HepG2 (cell line): ENCODE measurements at regions not wholly inside any gene's neighbourhood (a gene's known extent, or its start where the extent isn't known, plus 50 kb on each side); places are given as distances from the start of the nearest gene placed in this dataset.

Source experiments
- ATAC-seq: fragments of 200-7000 bp; cut with Tn5 transposase; 3 replicates; pipeline ENCODE4 v1.9.1; 2020; ENCODE audit warnings: mild to moderate bottlenecking, moderate library complexity
- BruUV-seq: library from RNA; stranded (reverse); fragments of 400-500 nt; replicated peaks from 2 replicates; lab custom pipeline; 2021; lab: Mats Ljungman, UMichigan
- CTCF ChIA-PET: fragments of 300-600 bp; formaldehyde crosslinking; extraction: SDS; loops from one replicate; lab custom pipeline; 2021; ENCODE audit warnings: low total read pairs, inconsistent platforms, low intra/inter-chr PET ratio; lab: Yijun Ruan, JAX
- POLR2A ChIA-PET: fragments of 350-600 bp; sonication (Branson Sonifier 250); formaldehyde crosslinking; loops from one replicate; lab custom pipeline; 2020; ENCODE audit warnings: antibody characterized with exemption, inconsistent platforms; lab: Yijun Ruan, JAX
- DNase-seq: peaks from one replicate; pipeline ENCODE4 v3.0.0-alpha.2; 2015; ENCODE audit warnings: low spot score
- FAIRE-seq: peaks from 3 replicates; lab custom pipeline; 2011; peaks lifted over from hg19 to GRCh38; lab: Jason Lieb, UNC
- H2AFZ ChIP-seq: one replicate; pipeline ENCODE4 v1.6.1; 2011; ENCODE audit warnings: low read length, inconsistent platforms
- H3K27ac ChIP-seq: fragments of 300-600 bp; 3 replicates; pipeline ENCODE4 v1.8.0; 2011; ENCODE audit warnings: mixed run types, mild to moderate bottlenecking, mixed read lengths, low read length, inconsistent platforms; ENCODE audit not compliant: insufficient read depth; ENCODE audit errors: extremely low read length
- H3K27me3 ChIP-seq, 2 experiments: fragments of 200-600 bp in 1 of 2; 2 replicates in 1 of 2; 3 replicates in 1 of 2; pipeline versions ENCODE4 v1.6.0 to v1.8.0; 2011; ENCODE audit warnings: low read length in 2 of 2, mild to moderate bottlenecking in 2 of 2, moderate library complexity in 2 of 2, inconsistent platforms in 1 of 2; ENCODE audit not compliant: insufficient read depth in 2 of 2, control insufficient read depth in 1 of 2
- H3K36me3 ChIP-seq, 2 experiments: fragments of 200-600 bp in 1 of 2; replicated peaks in 1 of 2; 2 replicates in 1 of 2; 3 replicates in 1 of 2; pipeline versions ENCODE4 v1.5.1 to v1.8.0; 2011; ENCODE audit warnings: low read length in 2 of 2, inconsistent platforms in 1 of 2; ENCODE audit not compliant: insufficient read depth in 2 of 2, control insufficient read depth in 1 of 2
- H3K4me1 ChIP-seq: 2 replicates; pipeline ENCODE4 v1.5.1; 2012; ENCODE audit warnings: low read length, inconsistent platforms; ENCODE audit not compliant: insufficient read depth
- H3K4me2 ChIP-seq: 2 replicates; pipeline ENCODE4 v1.6.0; 2011; ENCODE audit warnings: low read depth, low read length, inconsistent platforms
- H3K4me3 ChIP-seq, 3 experiments: fragments of 200-600 bp in 1 of 3; sonication (generic), shearing (Covaris generic) in 1 of 3; replicated peaks in 1 of 3; 2 replicates each; pipeline ENCODE4 v1.5.1; 2011 to 2016; ENCODE audit warnings: low read length in 3 of 3, inconsistent platforms in 2 of 3, low read depth in 2 of 3, mild to moderate bottlenecking in 2 of 3, control low read depth in 1 of 3, mixed read lengths in 1 of 3; ENCODE audit not compliant: insufficient read depth in 1 of 3
- H3K79me2 ChIP-seq: one replicate; pipeline ENCODE4 v1.6.1; 2011; ENCODE audit warnings: low read length, inconsistent platforms; ENCODE audit not compliant: insufficient read depth
- H3K9ac ChIP-seq: 2 replicates; pipeline ENCODE4 v1.6.0; 2011; ENCODE audit warnings: mild to moderate bottlenecking, low read depth, low read length, inconsistent platforms; ENCODE audit not compliant: insufficient read depth
- H3K9me3 ChIP-seq: 2 replicates; pipeline ENCODE4 v1.5.1; 2012; ENCODE audit warnings: mild to moderate bottlenecking, low read length
- H4K20me1 ChIP-seq: 2 replicates; pipeline ENCODE4 v1.6.0; 2011; ENCODE audit warnings: inconsistent platforms, mild to moderate bottlenecking, low read length, moderate library complexity; ENCODE audit not compliant: insufficient read depth
- ATF3 ChIP-seq: sonication (generic); formaldehyde crosslinking; IDR thresholded peaks from 2 replicates; pipeline ENCODE4 v1.4.0; 2020; ENCODE audit warnings: missing genetic modification reagents
- EED ChIP-seq: sonication (generic); formaldehyde crosslinking; IDR thresholded peaks from 2 replicates; pipeline ENCODE4 v1.5.0; 2020; ENCODE audit warnings: mild to moderate bottlenecking, missing genetic modification reagents
- FOXC1 ChIP-seq: sonication (generic); formaldehyde crosslinking; IDR thresholded peaks from 2 replicates; pipeline ENCODE4 v1.8.0; 2022; ENCODE audit warnings: mild to moderate bottlenecking, missing genetic modification reagents, borderline replicate concordance
- KAT2B ChIP-seq: fragments of 150-350 bp; IDR thresholded peaks from 2 replicates; pipeline ENCODE4 v1.6.1; 2014; ENCODE audit warnings: low read depth, low read length, borderline replicate concordance
- MXD1 ChIP-seq: sonication (generic); formaldehyde crosslinking; IDR thresholded peaks from 2 replicates; pipeline ENCODE4 v1.4.0; 2020; ENCODE audit warnings: mild to moderate bottlenecking, missing genetic modification reagents
- SAP130 ChIP-seq: IDR thresholded peaks from 2 replicates; pipeline ENCODE4 v1.6.1; 2016; ENCODE audit warnings: low read depth
- SSRP1 ChIP-seq: IDR thresholded peaks from 2 replicates; pipeline ENCODE4 v1.6.1; 2016; ENCODE audit warnings: control low read depth
- YEATS2 ChIP-seq: sonication (generic); formaldehyde crosslinking; IDR thresholded peaks from 2 replicates; pipeline ENCODE4 v1.4.0; 2020; ENCODE audit warnings: missing genetic modification reagents, borderline replicate concordance
- ZFP37 ChIP-seq: sonication (generic); formaldehyde crosslinking; IDR thresholded peaks from 2 replicates; pipeline ENCODE4 v1.4.0; 2020; ENCODE audit warnings: missing genetic modification reagents, borderline replicate concordance
- ZFX ChIP-seq: sonication (generic); formaldehyde crosslinking; IDR thresholded peaks from 2 replicates; pipeline ENCODE4 v1.4.0; 2020; ENCODE audit warnings: mild to moderate bottlenecking, low read depth, missing genetic modification reagents, moderate library complexity
- ZNF234 ChIP-seq: sonication (generic); formaldehyde crosslinking; conservative IDR thresholded peaks from 2 replicates; pipeline ENCODE4 v1.5.1; 2020; ENCODE audit warnings: mild to moderate bottlenecking, missing genetic modification reagents
- ZNF558 ChIP-seq: sonication (generic); formaldehyde crosslinking; IDR thresholded peaks from 2 replicates; pipeline ENCODE4 v1.9.0; 2022; ENCODE audit warnings: mild to moderate bottlenecking, missing genetic modification reagents, borderline replicate concordance
- WGBS: methylation state at CpG from one replicate; pipeline ENCODE4 v1.1.6; 2017; ENCODE audit warnings: low lambda C conversion rate; 5-methylcytosine and 5-hydroxymethylcytosine counted together
- in situ Hi-C: cut with HindIII; loops from 2 replicates; pipeline ENCODE4 v1.10.0; 2017; ENCODE audit warnings: low pct_unique_long_range_greater_than_20kb; ENCODE audit not compliant: extremely low pct_ligation_motif_present
- intact Hi-C: fragments of 100-400 bp; cut with micrococcal nuclease; formaldehyde crosslinking; loops from one replicate; pipeline ENCODE4 v1.10.0; 2022; ENCODE audit not compliant: unreplicated experiment
- TF ChIP-seq, protein P1 (sequence below): sonication (generic); formaldehyde crosslinking; IDR thresholded peaks from 2 replicates; pipeline ENCODE4 v1.4.0; 2020; ENCODE audit warnings: missing genetic modification reagents
- TF ChIP-seq, protein P2 (sequence below), 2 experiments: fragments of 450-650 bp in 1 of 2; sonication (generic) in 1 of 2; formaldehyde crosslinking; IDR thresholded peaks; 2 replicates each; pipeline versions ENCODE4 v1.5.0 to v1.8.0; 2020 to 2022; ENCODE audit warnings: mild to moderate bottlenecking in 1 of 2, missing genetic modification reagents in 1 of 2
- TF ChIP-seq, protein P3 (sequence below): IDR thresholded peaks from 2 replicates; pipeline ENCODE4 v1.6.1; 2016; ENCODE audit warnings: missing compliant biosample characterization, missing genetic modification reagents, borderline replicate concordance

DNA sequence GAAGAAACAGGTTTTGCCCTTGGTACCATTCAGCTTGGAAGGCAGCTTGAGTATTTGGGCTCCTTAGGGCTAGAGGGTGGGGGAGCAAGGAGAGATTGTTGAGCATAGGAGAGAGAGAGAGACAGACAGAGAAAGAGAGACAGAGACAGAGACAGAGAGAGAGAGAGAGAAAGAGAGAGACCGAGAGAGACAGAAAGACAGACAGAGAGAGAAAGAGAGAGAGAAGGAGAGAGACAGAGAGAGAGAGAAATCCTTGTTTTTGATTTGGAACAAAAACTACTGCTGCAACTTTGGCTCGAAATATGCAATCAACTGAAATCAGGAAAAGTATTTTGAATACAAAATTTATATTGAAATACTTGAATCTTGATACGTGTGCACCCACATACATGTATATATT, 85.8 kb upstream of the ZNF536 start:
- intact Hi-C loops (no loop called here), in situ Hi-C loops (no loop called here)
- no peak overlapping the region for H3K27ac ChIP-seq
- BruUV-seq: no TSS peak
- no peak for TF ChIP-seq ZFP37
- under 1% methylated on average over 3 of the region's 3 CpGs for WGBS
- no peaks in the 10 kb centered on the region for H3K4me1 ChIP-seq
- no peak overlapping the region for H3K4me3 ChIP-seq
- H2AFZ ChIP-seq: no peak overlapping the region
- no peaks in the 10 kb centered on the region for H4K20me1 ChIP-seq
- DNase-seq: no peak
- H3K36me3 ChIP-seq: no peaks in the 10 kb centered on the region
- no peak overlapping the region for H3K4me2 ChIP-seq
- no peak for FAIRE-seq
- no peak overlapping the region for H3K9ac ChIP-seq
- ATAC-seq: no peak
- ChIA-PET CTCF (no interaction called here), POLR2A (no interaction called here)
- peaks cover 0 to 6% of the 10 kb centered on the region in 2 experiments; a peak in 2 of 5 replicates for H3K27me3 ChIP-seq
- H3K79me2 ChIP-seq: no peaks in the 10 kb centered on the region
- H3K9me3 ChIP-seq: no peaks in the 10 kb centered on the region

- Histone ChIP-seq H3K9ac (no peak overlapping the region), H3K27me3 (peaks cover 0 to 6% of the 10 kb centered on the region in 2 experiments; a peak in 3 of 5 replicates), H3K36me3 (no peaks in the 10 kb centered on the region), H3K4me1 (no peaks in the 10 kb centered on the region), H3K4me2 (no peak overlapping the region), H3K79me2 (no peaks in the 10 kb centered on the region), H3K4me3 (no peak overlapping the region), H4K20me1 (no peaks in the 10 kb centered on the region), H2AFZ (no peak overlapping the region), H3K9me3 (no peaks in the 10 kb centered on the region), H3K27ac (no peak overlapping the region)
- in situ Hi-C loops (no loop called here), intact Hi-C loops (no loop called here)
- no TSS peak for BruUV-seq
- DNase-seq (no peak), ATAC-seq (no peak), FAIRE-seq (no peak)
- POLR2A ChIA-PET: no interaction called here
- 29% methylated on average over 2 of the region's 2 CpGs for WGBS
- CTCF ChIA-PET: no interaction called here
- TF ChIP-seq ZFX (CRISPR knock-in tag) (no peak), SAP130 (CRISPR knock-in tag) (no peak), SSRP1 (CRISPR knock-in tag) (no peak), EED (CRISPR knock-in tag) (no peak), KAT2B (no peak), ZNF558 (CRISPR knock-in tag) (no peak), FOXC1 (CRISPR knock-in tag) (no peak), ZNF234 (CRISPR knock-in tag) (no peak), YEATS2 (CRISPR knock-in tag) (no peak), MXD1 (no peak), ATF3 (CRISPR knock-in tag) (no peak)
- TF ChIP-seq, protein P1, sequence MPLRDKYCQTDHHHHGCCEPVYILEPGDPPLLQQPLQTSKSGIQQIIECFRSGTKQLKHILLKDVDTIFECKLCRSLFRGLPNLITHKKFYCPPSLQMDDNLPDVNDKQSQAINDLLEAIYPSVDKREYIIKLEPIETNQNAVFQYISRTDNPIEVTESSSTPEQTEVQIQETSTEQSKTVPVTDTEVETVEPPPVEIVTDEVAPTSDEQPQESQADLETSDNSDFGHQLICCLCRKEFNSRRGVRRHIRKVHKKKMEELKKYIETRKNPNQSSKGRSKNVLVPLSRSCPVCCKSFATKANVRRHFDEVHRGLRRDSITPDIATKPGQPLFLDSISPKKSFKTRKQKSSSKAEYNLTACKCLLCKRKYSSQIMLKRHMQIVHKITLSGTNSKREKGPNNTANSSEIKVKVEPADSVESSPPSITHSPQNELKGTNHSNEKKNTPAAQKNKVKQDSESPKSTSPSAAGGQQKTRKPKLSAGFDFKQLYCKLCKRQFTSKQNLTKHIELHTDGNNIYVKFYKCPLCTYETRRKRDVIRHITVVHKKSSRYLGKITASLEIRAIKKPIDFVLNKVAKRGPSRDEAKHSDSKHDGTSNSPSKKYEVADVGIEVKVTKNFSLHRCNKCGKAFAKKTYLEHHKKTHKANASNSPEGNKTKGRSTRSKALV (CRISPR knock-in tag): no peak
- TF ChIP-seq, protein P2, sequence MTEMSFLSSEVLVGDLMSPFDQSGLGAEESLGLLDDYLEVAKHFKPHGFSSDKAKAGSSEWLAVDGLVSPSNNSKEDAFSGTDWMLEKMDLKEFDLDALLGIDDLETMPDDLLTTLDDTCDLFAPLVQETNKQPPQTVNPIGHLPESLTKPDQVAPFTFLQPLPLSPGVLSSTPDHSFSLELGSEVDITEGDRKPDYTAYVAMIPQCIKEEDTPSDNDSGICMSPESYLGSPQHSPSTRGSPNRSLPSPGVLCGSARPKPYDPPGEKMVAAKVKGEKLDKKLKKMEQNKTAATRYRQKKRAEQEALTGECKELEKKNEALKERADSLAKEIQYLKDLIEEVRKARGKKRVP (CRISPR knock-in tag; IDR thresholded peaks at IDR 0.05): no peak
- TF ChIP-seq, protein P3, sequence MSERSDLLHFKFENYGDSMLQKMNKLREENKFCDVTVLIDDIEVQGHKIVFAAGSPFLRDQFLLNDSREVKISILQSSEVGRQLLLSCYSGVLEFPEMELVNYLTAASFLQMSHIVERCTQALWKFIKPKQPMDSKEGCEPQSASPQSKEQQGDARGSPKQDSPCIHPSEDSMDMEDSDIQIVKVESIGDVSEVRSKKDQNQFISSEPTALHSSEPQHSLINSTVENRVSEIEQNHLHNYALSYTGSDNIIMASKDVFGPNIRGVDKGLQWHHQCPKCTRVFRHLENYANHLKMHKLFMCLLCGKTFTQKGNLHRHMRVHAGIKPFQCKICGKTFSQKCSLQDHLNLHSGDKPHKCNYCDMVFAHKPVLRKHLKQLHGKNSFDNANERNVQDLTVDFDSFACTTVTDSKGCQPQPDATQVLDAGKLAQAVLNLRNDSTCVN: no peak
Measured at GRCh38 chr19:30287259-30287658, 84.9 kb upstream of the ZNF536 start.
